ENCODE measurements at regions not wholly inside any gene's neighbourhood (a gene's known extent, or its start where the extent isn't known, plus 50 kb on each side); places are given as distances from the start of the nearest gene placed in this dataset.

DNA sequence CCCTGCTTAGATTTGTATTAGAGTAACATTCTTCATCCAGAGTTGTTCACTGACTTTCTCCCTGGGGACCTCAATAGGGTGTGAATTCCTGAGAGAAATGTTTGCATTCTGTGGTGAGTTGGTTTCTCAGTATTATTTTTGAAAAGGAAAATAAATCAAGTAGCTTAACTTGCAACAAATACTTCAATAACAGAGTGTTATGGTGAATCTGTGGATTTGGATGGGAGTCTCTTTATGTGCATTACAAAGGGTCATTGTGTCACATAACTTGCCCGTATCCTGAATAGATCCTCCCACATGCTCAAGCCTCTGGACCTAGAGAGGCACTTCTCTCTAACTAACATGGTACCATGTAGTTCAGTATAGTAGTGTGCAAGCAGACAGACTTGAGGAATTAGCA, 68.4 kb upstream of the IPO9 start:
- TF ChIP-seq CTCF (IDR thresholded peaks at IDR 0.05; ENCODE audit: low read depth, low read length) (no peak), POLR2A (IDR thresholded peaks at IDR 0.05; ENCODE audit: extremely low read depth, insufficient read length) (no peak), MYC (IDR thresholded peaks at IDR 0.05; ENCODE audit: low read depth, low read length) (no peak), MAX (IDR thresholded peaks at IDR 0.05; ENCODE audit: low read depth, low read length) (no peak)

Data from NB4 (cell line).